NCI-H2196 (cell line): ENCODE measurements at regions not wholly inside any gene's neighbourhood (a gene's known extent, or its start where the extent isn't known, plus 50 kb on each side); places are given as distances from the start of the nearest gene placed in this dataset.

Experiments
- DNase-seq: peaks from one replicate; lab custom pipeline; 2025; ENCODE audit not compliant: unreplicated experiment; lab: John Stamatoyannopoulos, UW

DNA sequence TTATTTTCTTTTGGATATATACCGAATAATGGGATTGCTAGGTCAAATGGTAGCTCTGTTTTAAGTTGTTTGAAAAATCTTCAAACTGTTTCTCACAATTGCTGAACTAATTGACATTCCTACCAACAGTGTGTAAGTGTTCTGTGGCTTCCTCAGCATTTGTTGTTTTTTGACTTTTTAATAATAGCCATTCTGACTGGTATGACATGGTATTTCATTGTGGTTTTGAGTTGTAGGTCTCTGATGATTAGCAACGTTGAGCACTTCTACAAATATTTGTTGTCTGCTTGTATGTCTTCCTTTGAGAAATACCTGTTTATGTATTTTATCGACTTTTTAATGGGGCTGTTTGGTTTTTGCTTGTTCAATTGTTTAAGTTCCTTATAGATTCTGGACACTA, 680.1 kb upstream of the GRIA3 start:
- no peak for DNase-seq

DNA sequence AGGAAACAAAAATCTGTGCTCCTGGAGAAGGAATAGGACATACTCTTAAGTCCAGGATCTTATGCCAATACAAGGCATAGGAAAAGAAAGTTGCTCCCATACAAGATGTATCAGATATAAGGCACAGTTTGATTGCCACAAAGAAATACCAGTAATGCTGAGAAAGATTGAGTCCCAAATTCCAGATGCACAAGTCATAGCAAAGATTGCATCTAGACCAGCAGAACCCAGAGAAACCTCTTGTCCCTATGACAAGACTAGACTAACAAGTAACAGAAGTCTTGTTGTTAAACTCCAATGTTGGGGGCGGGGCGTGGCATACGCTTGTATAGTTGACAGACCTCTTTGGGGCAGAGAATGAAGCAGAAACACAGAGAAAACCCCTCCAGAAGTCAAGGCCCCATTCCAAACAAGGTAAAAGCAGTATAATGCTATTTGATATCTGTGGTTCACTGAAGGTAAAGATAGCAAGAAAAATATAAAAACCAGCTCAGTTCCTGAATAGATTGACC, 671.5 kb upstream of the GRIA3 start:
- no peak for DNase-seq

DNA sequence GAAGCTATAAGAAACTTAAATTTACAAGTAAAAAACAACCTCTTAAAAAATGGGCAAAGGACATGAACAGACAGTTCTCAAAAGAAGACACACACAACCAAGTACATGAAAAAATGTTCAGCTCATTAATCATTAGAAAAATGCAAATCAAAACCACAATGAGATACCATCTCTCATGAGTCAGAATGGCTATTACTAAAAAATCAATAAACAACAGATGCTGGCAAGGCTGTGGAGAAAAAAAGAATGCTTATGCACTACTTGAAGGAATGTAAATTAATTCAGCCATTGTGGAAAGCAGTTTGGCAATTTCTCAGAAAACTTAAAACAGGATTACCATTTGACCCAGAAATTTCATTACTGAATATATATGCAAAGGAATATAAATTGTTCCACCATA, 666.3 kb upstream of the GRIA3 start:
- DNase-seq: no peak

DNA sequence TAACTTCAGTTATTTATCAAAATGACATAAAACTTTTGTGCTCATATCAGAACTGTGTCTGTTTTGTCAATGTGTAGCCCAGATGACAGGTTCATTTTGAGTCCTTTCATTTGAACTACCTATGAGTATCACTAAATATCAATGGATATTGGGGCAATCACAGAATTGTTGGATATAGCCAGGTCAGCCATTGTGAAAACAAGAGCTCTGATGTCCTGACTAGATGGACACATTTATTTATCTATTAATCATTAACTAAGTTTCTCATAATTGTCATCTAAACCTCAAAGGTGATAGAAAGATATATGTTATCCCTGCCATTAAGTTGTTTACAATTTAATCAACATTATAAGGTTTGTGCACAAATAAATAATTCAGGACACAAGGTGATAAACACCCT, 638.3 kb upstream of the GRIA3 start:
- no peak for DNase-seq

DNA sequence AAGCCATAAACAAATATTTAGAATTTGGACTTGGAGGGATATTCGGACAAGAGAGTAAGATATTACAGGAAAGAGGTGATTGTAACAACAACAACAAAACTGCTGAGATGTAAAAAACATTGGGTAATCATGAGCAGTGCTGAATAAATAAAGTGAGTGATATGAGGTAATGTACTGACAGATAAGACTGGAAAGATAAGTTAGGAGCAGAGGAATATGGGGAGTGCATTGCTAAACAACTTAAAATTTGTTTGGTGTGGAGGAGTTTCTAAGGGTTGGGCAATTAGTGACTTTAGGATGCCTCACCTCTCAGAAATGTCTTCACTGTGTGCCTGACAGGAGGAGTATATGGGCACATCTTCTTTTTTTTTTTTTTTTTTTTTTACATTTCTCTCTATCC, 637.8 kb upstream of the GRIA3 start:
- no peak for DNase-seq

DNA sequence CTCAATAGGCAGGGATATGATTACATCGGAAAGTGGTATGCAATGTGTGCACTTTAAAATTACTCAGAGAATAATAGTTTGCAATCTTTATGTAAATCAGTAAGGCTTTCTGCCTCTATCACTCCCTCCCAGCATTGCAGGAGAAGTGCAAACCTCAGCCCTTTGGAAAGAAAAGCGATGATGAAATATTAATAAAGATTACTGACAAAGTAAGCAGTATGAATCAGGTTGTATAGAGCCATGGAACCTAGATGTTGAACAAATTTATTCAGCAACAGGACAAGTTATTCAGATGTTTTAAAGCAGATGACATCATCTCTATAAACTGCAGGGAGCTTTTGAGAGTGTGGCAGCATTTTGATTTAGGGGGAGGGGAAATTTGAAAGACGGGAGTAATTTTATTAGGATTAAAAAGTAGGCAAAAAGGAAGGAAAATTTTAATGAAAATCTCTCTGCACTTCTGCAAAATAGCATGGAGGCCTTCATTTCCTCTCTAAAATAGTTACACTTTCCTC, 631.7 kb upstream of the GRIA3 start:
- no peak for DNase-seq

DNA sequence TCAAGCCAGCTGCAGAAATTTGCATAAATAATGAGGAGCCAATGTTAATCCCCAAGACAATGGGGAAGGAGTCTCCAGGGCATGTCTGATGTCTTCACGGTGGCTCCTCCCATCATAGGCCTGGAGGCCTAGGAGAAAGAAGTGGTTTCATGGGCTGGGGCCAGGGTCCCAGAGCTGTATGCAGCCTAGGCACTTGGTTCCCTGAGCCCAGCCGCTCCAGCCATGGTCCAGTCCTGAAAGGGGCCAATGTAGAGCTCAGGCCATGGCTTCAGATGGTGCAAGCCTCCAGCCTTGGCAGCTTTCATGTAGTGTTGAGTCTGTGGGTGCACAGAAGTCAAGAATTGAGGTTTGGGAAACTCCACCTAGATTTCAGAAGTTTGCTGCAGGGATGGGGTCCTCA, 628.2 kb upstream of the GRIA3 start:
- no peak for DNase-seq

DNA sequence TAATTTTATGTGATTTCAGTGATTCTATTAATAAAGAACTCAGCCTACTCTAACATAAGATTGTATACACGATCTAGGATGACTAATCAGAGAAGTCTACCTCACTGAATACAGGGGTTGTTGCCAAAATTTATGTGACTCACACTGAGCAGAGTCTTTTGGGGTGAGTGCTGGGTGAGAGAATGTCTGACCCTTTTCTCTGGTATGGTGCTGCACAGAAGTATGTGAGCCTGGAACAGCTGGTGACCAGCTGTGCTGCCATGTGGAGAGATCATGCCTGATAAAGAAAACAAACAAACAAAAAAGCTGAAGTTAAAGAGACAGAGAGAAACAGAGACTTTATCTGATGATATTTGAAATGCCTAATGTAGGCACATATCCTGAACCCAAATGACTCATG, 618.1 kb upstream of the GRIA3 start:
- DNase-seq: no peak

DNA sequence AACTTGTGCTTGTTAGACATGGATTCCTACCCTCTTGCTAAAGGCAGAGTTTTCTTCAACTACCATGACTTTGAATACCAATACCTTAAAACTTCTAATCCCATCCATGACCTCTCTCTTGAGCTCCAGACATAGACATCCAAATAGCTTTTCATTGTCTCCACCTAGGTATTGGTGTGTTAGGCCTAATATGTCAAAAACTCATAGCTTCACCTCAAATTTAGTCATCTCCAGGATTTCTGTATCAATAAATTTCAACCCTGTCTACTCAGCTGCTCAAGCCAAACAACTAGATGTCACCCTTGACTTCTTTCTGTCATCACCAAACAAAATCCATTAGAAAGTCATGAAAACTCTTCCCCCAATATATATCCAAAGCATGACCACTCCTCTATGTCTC, 617.7 kb upstream of the GRIA3 start:
- DNase-seq: no peak

DNA sequence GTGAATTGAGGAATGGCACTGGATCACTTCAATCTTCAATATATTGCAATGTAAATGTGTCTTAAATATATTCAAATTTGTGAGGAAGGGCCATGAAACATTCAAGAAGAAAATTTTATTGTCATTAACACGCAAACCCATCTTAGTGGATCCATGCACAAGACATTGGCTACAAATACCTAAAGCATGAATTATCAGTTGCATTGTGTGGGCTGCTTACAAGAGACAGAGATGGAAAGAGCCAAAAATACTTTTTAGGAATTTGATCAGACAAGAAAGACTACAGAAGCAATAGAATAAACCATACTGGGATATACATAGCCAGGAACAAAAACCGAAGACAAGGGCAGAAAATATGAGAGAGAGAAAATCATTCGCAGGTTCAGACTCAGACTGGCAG, 616.2 kb upstream of the GRIA3 start:
- DNase-seq: no peak

DNA sequence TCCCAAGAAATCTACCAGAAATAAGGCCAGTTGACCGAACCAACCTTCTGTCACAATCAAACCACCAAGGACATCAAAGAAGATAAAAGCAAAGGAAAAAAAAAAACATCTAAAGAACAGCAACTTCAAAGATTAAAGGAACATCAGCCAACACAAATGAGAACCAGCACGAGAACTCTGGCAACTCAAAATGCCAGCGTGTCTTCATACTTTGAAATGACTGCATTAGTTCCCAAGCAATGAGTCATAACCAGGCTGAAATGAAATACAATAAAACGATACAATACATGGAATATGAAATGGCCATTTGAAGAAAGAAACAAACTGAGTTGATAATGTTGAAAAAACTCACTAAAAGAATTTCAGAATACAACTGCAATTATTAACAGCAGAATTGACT, 611.6 kb upstream of the GRIA3 start:
- no peak for DNase-seq

DNA sequence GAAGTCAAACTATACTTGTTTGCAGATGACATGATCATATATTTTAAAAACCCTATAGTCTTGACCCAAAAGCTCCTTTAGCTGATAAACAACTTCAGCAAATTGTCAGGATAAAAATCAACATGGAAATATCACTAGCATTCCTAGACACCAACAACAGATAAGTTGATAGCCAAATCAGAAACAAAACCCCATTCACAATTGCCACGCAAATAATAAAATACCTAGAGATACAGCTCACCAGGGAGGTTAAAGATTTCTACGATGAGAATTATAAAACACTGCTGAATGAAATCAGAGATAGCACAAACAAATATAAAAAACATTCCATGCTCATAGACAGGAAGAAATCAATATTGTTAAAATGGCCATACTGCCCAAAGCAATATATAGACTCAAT, 605.0 kb upstream of the GRIA3 start:
- no peak for DNase-seq

DNA sequence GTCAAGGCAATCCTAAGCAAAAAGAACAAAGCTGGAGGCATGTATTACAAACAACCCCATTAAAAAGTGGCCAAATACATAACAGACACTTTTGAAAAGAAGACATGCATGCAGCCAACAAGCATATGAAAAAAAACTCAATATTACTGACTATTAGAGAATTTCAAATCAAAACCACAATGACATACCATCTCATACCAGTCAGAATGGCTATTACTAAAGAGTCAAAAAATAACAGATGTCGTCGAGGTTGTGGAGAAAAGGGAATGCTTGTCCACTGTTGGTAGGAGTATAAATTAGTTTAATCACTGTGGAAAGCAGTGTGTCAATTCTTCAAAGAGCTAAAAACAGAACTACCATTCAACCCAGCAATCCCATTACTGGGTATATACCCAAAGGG, 604.6 kb upstream of the GRIA3 start:
- no peak for DNase-seq

DNA sequence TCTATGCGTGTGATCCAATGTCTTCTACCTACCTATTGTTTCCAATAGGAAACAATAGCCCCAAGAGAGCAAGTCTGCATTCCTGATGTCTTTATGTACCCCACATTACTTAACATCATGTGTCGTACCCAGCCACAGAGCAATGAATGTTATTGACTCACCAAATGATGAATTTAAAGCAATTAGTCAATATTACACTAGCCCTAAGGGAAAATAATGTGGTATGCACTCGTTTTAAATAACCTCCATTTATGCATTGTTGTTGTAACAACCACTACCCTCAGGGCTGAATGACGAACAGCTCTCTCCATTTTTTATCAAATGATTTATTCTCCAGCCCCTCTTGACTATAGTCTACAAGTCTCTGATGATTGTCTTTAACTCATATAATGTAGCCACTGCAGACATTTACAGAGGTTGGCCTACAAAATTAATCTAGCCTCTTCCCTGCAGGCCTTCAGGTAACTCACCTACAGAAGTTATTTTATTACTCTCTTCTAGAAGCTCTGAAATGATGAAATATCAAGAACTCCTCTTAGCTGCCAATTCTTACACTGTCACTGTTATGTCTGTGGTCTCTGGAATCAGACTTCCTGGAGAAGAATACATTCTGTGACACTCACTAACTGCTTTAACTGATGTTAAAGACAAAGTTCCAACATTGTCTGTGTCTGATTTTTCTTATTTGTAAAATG, 601.7 kb upstream of the GRIA3 start:
- DNase-seq: no peak

DNA sequence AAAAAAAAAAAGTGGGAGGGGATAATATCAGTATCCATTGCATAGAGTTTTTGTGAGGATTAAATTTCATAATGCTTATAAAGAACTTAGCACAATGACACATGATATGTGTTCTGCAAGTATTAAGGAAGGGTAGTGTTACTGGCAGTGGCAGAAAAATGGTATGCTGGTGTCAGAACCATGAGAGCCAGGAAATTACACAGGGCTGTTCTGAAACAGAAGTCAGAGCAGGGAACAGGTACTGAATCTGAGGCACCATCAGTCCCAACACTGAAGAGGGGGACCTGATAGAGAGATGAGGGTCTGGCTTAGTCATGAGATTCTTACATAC, 601.1 kb upstream of the GRIA3 start:
- DNase-seq: no peak

DNA sequence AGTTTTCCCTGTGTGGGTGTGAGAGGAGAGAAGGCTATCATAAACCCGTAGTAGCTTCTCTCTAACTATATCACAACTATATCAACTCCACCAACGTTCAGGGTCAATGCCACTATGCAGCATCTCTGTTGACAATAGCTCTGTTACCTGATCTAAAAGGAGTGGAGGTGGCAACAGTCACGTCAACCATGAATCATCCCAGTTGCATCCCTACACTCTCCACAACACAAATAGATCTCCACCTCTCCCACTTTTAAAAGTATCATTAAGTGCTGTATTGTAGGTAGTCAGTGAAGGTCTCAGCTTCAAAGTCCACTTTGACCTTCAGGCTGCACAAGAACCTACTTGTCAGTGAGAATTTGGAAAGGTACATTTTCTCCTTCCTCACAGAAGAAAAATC, 600.5 kb upstream of the GRIA3 start:
- no peak for DNase-seq

DNA sequence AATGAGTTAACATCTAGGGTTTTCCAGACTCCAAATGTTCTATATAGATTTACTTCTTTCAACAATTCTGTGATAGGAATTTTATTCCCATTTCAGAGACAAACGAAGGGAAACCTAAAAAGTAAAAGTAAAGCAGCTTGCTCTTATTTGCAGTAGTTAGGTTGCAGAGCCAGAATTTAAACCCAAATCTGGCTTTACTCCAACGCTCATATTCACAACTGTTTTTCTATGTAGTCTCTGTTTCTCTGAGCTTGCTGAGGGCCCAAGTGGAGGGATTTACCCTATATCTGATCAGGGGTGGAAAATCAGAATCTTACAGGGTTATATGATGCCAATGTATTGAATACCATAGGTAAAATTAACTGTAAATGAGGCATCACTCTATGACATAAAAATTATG, 599.1 kb upstream of the GRIA3 start:
- no peak for DNase-seq

DNA sequence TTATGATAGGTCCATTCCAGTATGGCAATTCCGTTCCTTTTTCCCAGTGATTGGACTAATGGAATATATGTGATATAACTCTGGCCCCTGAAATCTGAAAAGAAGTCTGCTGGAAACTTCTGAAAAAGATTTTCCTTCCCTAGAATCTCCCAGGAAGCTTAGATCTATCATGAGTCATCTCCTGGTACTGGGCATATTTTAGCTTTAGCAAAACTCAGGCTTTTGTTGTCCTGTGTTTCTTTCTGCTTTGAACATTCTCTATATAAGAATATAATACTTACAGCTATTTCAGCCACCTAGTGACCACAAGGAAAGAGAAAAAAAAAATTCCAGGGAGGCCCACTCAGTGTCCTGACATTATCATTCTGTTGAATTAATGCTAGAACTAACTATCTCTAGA, 597.2 kb upstream of the GRIA3 start:
- no peak for DNase-seq

DNA sequence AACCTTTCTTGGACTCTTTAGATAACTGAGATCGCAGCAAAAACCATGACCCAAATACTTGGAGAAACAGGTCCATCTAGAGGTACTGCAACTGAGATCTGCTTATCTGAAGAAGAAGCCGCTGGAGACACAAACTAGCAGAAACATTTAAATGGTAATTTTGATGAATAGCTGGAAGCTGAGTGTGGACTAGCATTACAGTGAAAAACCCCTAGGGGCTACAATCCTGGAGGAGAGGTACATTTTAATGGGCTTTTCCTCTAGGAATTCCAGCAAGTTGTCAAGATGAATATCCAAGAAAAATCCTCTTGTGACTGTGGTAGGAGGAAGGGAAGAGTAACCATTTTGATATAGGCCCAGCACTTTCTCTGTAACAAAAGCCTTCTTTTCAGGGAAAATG, 592.5 kb upstream of the GRIA3 start:
- DNase-seq: no peak

DNA sequence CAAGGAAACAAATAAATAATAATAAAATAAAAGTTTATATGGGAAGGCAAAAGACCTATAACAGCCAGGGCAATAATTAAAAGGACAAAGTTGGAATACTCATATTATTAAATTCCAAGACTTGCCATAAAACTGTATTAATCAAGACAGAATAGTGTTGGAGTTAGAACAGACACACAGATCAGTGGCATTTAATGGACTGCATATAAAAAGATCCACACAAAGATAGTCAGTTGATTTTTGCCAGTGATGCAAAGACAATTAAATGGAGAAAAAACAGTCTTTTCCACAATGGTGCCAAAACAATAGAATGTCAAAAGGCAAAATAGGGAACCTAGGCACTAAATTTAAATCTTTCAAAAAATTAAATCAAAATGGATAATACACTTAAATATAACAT, 587.1 kb upstream of the GRIA3 start:
- DNase-seq: no peak

DNA sequence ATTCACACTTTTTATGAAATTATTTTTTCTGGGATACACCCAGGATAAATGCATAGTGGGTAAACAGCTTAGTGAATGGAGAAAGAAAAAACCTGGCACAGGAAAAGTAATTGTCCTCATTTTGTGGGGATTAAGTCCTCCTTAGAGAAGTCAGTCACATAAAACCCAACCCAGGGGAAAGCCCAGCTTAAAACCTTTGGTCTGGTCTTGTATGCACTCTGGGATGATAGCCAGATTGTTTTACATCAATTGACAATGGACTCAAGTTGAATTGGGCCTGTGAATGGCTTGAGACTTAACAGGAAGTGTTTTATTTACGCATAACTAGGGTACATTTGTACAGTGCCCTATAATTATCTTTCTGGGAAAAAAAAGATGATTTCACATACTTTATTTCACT, 561.3 kb upstream of the GRIA3 start:
- DNase-seq: no peak

DNA sequence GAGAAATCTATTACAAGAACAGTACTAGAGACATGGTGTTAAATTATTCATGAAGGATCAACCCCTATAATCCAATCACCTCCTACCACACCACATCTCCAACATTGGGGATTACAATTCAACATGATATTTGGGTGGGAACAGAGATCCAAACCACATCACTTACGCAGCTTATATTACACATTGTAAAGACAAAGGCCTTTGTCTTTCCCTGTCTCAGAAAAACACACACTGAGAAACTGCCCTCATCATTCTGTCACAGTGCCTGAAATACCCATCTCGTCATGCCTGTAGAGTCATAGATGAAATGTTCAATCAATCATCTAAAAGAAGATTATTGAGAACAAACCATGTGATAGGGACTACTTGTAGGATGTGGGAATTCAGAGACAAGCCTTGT, 558.8 kb upstream of the GRIA3 start:
- DNase-seq: no peak

DNA sequence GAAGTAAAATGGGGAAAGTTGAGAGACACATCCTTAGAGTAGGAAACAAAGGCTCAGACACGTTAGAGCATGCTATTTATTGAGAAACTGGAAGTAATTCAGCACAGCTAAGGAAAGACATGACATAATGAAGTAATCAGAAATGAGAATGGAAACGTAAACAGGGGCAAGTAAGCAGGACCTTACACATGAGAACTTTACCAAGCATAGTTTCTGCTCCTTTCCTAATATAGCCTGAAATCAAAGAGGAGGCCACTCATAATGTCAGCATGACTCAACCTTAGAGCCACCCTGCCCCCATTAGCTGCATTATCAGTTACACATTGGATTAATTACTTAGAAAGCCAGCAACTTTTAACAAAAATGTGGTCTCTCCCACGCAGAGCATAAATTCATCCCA, 558.3 kb upstream of the GRIA3 start:
- no peak for DNase-seq
